ENCODE measurements at regions not wholly inside any gene's neighbourhood (a gene's known extent, or its start where the extent isn't known, plus 50 kb on each side); places are given as distances from the start of the nearest gene placed in this dataset.

DNA sequence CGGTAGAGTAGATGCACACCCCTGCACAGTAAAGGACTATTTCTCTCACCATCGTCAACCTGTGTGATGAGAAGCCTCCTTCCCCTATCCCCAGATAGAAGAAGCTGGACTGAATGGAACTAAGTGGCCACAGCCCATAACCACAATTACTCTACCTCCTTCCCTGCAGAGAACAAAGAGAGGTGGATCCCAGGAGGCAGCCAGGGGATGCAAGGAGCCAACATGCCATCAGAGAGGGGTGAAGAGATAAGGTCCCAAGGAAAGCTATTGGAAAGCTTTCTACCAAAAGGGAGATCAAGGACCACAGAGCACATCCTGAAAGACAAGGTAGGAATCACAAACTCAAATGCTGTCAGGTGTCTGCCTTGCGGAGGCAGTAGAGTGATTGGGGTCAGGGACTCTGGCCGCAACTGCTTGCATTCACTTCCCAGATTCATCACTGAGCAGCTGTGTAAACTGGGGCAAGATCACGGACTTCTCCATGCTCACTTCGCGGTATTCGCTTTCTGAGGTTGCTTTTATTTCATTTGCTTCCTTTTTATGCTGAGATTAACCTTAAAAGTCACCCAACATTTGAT lies 81.6 kb upstream of the MYO3A start:
- no peaks in the 10 kb centered on the region for H3K27me3 ChIP-seq
- H3K4me3 ChIP-seq: no peak overlapping the region
- no peaks in the 10 kb centered on the region for H3K4me1 ChIP-seq
- H3K27ac ChIP-seq: no peak overlapping the region
- no peak for TF ChIP-seq POLR2A (IDR thresholded peaks at IDR 0.05)
- TF ChIP-seq, protein P1, sequence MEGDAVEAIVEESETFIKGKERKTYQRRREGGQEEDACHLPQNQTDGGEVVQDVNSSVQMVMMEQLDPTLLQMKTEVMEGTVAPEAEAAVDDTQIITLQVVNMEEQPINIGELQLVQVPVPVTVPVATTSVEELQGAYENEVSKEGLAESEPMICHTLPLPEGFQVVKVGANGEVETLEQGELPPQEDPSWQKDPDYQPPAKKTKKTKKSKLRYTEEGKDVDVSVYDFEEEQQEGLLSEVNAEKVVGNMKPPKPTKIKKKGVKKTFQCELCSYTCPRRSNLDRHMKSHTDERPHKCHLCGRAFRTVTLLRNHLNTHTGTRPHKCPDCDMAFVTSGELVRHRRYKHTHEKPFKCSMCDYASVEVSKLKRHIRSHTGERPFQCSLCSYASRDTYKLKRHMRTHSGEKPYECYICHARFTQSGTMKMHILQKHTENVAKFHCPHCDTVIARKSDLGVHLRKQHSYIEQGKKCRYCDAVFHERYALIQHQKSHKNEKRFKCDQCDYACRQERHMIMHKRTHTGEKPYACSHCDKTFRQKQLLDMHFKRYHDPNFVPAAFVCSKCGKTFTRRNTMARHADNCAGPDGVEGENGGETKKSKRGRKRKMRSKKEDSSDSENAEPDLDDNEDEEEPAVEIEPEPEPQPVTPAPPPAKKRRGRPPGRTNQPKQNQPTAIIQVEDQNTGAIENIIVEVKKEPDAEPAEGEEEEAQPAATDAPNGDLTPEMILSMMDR (IDR thresholded peaks at IDR 0.05): no peak
- no peaks in the 10 kb centered on the region for H3K36me3 ChIP-seq
- DNase-seq: no peak
- no peaks in the 10 kb centered on the region for H3K9me3 ChIP-seq
- intact Hi-C loops (cut with DNase I; ENCODE audit: low total_unique reads): no loop called here

DNA sequence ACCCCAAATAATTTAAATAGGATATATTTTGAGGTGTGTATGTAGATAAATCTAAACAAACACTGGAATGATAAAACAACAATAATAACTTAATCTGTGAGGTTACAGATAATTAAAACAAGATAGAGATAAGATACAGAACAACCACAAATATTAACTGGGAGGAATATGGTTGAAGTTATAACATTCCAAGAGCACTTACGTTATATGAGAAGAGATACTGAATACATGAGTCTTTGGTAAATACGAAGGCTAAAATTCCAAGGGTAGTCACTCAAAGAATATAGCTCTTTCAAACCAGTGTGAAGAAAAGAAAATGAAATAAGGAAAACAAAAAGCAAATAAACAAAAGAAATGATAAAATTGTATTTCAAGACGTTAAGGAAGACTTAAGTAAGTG lies 76.0 kb upstream of the MYO3A start:
- Histone ChIP-seq H3K27ac (no peak overlapping the region), H3K9me3 (no peaks in the 10 kb centered on the region), H3K27me3 (no peaks in the 10 kb centered on the region), H3K4me3 (no peak overlapping the region), H3K36me3 (no peaks in the 10 kb centered on the region), H3K4me1 (no peaks in the 10 kb centered on the region)
- no peak for DNase-seq
- TF ChIP-seq, protein P1 (IDR thresholded peaks at IDR 0.05): no peak
- TF ChIP-seq POLR2A (IDR thresholded peaks at IDR 0.05): no peak
- intact Hi-C loops (cut with DNase I; ENCODE audit: low total_unique reads): no loop called here

DNA sequence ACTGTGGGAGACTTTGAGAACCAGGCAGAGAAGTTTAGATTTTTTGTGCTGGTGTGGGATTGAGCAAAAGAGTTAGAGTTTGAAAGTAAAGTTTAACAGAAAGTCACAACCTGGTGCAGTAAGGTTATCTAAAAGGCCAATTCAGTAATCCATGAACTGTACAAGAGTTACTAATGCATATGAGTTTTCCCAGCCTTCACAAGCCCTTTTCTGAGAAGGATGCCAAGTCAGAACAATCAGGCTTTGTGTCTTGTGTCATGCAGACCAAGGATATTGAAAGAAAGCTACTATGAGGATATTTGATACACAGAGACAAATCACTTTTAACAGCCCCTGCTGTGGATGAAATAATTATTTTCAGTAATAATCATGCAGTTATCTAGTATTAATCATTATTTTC lies 68.8 kb upstream of the MYO3A start:
- H3K9me3 ChIP-seq: no peaks in the 10 kb centered on the region
- no peaks in the 10 kb centered on the region for H3K27me3 ChIP-seq
- no peak for DNase-seq
- H3K36me3 ChIP-seq: no peaks in the 10 kb centered on the region
- intact Hi-C loops (cut with DNase I; ENCODE audit: low total_unique reads): no loop called here
- H3K4me1 ChIP-seq: no peaks in the 10 kb centered on the region
- TF ChIP-seq POLR2A (IDR thresholded peaks at IDR 0.05): no peak
- TF ChIP-seq, protein P1 (IDR thresholded peaks at IDR 0.05): no peak
- H3K27ac ChIP-seq: no peak overlapping the region
- no peak overlapping the region for H3K4me3 ChIP-seq

DNA sequence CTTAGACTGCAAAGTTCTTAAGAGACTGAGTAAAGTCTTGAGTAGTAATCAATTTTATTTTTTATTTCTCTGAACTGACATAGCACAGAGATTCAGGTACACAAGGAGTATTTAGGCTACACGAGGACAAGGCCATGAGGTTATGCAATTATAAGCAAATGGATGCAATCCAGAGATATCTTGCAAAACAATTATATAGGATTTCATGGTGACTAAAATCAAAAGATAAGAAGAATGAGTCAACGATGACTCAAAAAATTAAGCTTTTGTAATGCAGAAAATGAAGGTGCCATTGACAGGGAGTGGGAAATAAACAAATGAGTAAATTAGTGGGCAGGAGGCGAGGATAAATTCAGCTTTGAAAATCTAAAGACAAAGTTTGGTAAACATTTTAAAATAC lies 66.7 kb upstream of the MYO3A start:
- no peaks in the 10 kb centered on the region for H3K9me3 ChIP-seq
- H3K4me1 ChIP-seq: no peaks in the 10 kb centered on the region
- no peaks in the 10 kb centered on the region for H3K27me3 ChIP-seq
- H3K4me3 ChIP-seq: no peak overlapping the region
- no peak for TF ChIP-seq POLR2A (IDR thresholded peaks at IDR 0.05)
- TF ChIP-seq, protein P1 (IDR thresholded peaks at IDR 0.05): no peak
- intact Hi-C loops (cut with DNase I; ENCODE audit: low total_unique reads): no loop called here
- no peak for DNase-seq
- H3K36me3 ChIP-seq: no peaks in the 10 kb centered on the region
- H3K27ac ChIP-seq: no peak overlapping the region

DNA sequence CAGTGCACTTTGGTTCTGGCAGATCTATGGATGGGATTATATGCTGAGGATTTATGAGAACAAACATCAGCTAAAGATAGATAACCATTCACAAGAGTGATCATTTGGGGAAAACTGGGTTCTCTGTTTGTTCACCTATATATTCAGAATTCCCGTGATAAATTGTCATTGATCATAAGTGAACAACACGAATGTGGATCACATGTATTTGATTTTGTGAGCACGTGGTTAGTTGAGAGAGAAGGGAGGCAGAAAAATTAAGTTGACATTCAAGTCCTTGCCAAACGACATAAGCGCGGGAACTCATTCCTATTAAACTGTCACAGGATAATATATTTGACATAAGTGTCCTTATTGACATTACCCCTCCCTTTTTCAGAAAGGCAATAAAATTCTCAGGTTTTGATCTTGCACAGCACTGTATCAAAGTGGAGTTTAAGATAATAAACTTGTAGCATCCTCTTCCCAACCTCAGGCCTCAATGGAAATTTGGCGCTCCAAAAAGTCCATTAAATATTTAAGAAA lies 64.9 kb upstream of the MYO3A start:
- no peaks in the 10 kb centered on the region for H3K36me3 ChIP-seq
- intact Hi-C loops (cut with DNase I; ENCODE audit: low total_unique reads): no loop called here
- no peaks in the 10 kb centered on the region for H3K27me3 ChIP-seq
- H3K4me3 ChIP-seq: no peak overlapping the region
- TF ChIP-seq, protein P1 (IDR thresholded peaks at IDR 0.05): no peak
- TF ChIP-seq POLR2A (IDR thresholded peaks at IDR 0.05): no peak
- H3K4me1 ChIP-seq: no peaks in the 10 kb centered on the region
- H3K9me3 ChIP-seq: no peaks in the 10 kb centered on the region
- H3K27ac ChIP-seq: no peak overlapping the region
- DNase-seq: no peak
